GM21447 (cell line): ENCODE measurements at regions not wholly inside any gene's neighbourhood (a gene's known extent, or its start where the extent isn't known, plus 50 kb on each side); places are given as distances from the start of the nearest gene placed in this dataset.
"Not testable (repeated sequence)": the region's sequence is repeated elsewhere in the genome, so short reads cannot be mapped to it uniquely, and the experiment has no call there.

Experiments used
- ATAC-seq: cut with Tn5 transposase; IDR thresholded peaks from one replicate; pipeline ENCODE4 v1.9.1; 2021; ENCODE audit not compliant: unreplicated experiment

- ATAC-seq, result no peak
Observed at GRCh38 chrX:110965409-110966090, 130.4 kb upstream of the PAK3 start.

GRCh38 chrX:110964786-110965185 is 131.2 kb upstream of the PAK3 start:
- ATAC-seq, result no peak

GRCh38 chrX:110962451-110962850 is 133.5 kb upstream of the PAK3 start:
- no peak for ATAC-seq

- ATAC-seq, result no peak
Observed at GRCh38 chrX:110955706-110956105, 140.3 kb upstream of the PAK3 start.

GRCh38 chrX:110954428-110955100 is 141.4 kb upstream of the PAK3 start:
- no peak for ATAC-seq

- no peak for ATAC-seq
Observed at GRCh38 chrX:110951472-110952269, 144.3 kb upstream of the PAK3 start.

GRCh38 chrX:110944751-110945675 is 149.4 kb upstream of the CHRDL1 start:
- no peak for ATAC-seq

- ATAC-seq, result no peak
Observed at GRCh38 chrX:110944311-110944750, 148.7 kb upstream of the CHRDL1 start.

- no peak for ATAC-seq
Observed at GRCh38 chrX:110941906-110942305, 146.3 kb upstream of the CHRDL1 start.

GRCh38 chrX:110938977-110939732 is 143.5 kb upstream of the CHRDL1 start:
- ATAC-seq, result no peak

- ATAC-seq, result no peak
Observed at GRCh38 chrX:110924871-110925270, 129.3 kb upstream of the CHRDL1 start.

- ATAC-seq, result no peak
Observed at GRCh38 chrX:110920991-110921390, 125.4 kb upstream of the CHRDL1 start.

GRCh38 chrX:110915570-110915969 is 120.0 kb upstream of the CHRDL1 start:
- ATAC-seq, result no peak

- no peak for ATAC-seq
Observed at GRCh38 chrX:110915111-110915510, 119.5 kb upstream of the CHRDL1 start.

GRCh38 chrX:110914281-110914680 is 118.7 kb upstream of the CHRDL1 start:
- ATAC-seq, result no peak

GRCh38 chrX:110904747-110905146 is 109.1 kb upstream of the CHRDL1 start:
- not testable (repeated sequence) for ATAC-seq

- ATAC-seq, result no peak
Observed at GRCh38 chrX:110881971-110882370, 86.4 kb upstream of the CHRDL1 start.

GRCh38 chrX:110877326-110877725 is 81.7 kb upstream of the CHRDL1 start:
- ATAC-seq, result no peak

- no peak for ATAC-seq
Observed at GRCh38 chrX:110871839-110872238, 76.2 kb upstream of the CHRDL1 start.

GRCh38 chrX:110866421-110866820 is 70.8 kb upstream of the CHRDL1 start:
- no peak for ATAC-seq
